HG03342 (cell line): ENCODE measurements at regions not wholly inside any gene's neighbourhood (a gene's known extent, or its start where the extent isn't known, plus 50 kb on each side); places are given as distances from the start of the nearest gene placed in this dataset.

Experiments
- ATAC-seq: cut with Tn5 transposase; IDR thresholded peaks from one replicate; pipeline ENCODE4 v1.9.1; 2021; ENCODE audit warnings: mild to moderate bottlenecking, moderate library complexity; ENCODE audit not compliant: unreplicated experiment

GRCh38 chr3:107992976-107993684 lies 97.7 kb downstream of the CD47 start:
- no peak for ATAC-seq

GRCh38 chr3:107990926-107991325 lies 99.9 kb downstream of the CD47 start:
- ATAC-seq, result no peak

- no peak for ATAC-seq
Observed at GRCh38 chr3:107990433-107990832, 100.4 kb downstream of the CD47 start.

GRCh38 chr3:107989661-107990060 lies 101.2 kb downstream of the CD47 start:
- ATAC-seq, result no peak

- ATAC-seq, result no peak
Observed at GRCh38 chr3:107988460-107989175, 102.2 kb downstream of the CD47 start.

- ATAC-seq, result no peak
Observed at GRCh38 chr3:107987036-107987939, 103.5 kb downstream of the CD47 start.

- ATAC-seq, result no peak
Observed at GRCh38 chr3:107986505-107986904, 104.3 kb downstream of the CD47 start.

GRCh38 chr3:107985496-107985895 lies 105.3 kb downstream of the CD47 start:
- ATAC-seq, result peak; percentile 98

GRCh38 chr3:107983247-107983646 lies 107.6 kb downstream of the CD47 start:
- no peak for ATAC-seq

- no peak for ATAC-seq
Observed at GRCh38 chr3:107982165-107982564, 108.7 kb downstream of the CD47 start.

- ATAC-seq, result no peak
Observed at GRCh38 chr3:107981471-107982111, 109.2 kb downstream of the CD47 start.

GRCh38 chr3:107979538-107979937 lies 111.3 kb downstream of the CD47 start:
- ATAC-seq, result no peak

- ATAC-seq, result no peak
Observed at GRCh38 chr3:107978131-107979055, 112.4 kb downstream of the CD47 start.

- ATAC-seq, result no peak
Observed at GRCh38 chr3:107977221-107978130, 113.4 kb downstream of the CD47 start.

GRCh38 chr3:107976202-107976800 lies 114.5 kb downstream of the CD47 start:
- ATAC-seq, result no peak

- no peak for ATAC-seq
Observed at GRCh38 chr3:107975529-107976201, 115.2 kb downstream of the CD47 start.

GRCh38 chr3:107973961-107974360 lies 116.9 kb downstream of the CD47 start:
- no peak for ATAC-seq

- ATAC-seq, result no peak
Observed at GRCh38 chr3:107973152-107973551, 117.7 kb downstream of the CD47 start.
